Transverse colon (tissue), 4 donors: ENCODE measurements at regions not wholly inside any gene's neighbourhood (a gene's known extent, or its start where the extent isn't known, plus 50 kb on each side); places are given as distances from the start of the nearest gene placed in this dataset.

Experiments
- CTCF ChIP-seq, 5 experiments: fragments of 200-600 bp in 3 of 5; fragments of 450-650 bp in 2 of 5; sonication (generic) in 3 of 5; IDR thresholded peaks; 1 replicate in 2 of 5; 2 replicates in 3 of 5; pipeline ENCODE4 v1.5.1; 2016 to 2017; ENCODE audit warnings: antibody characterized with exemption in 5 of 5, inconsistent platforms in 3 of 5, mild to moderate bottlenecking in 2 of 5, moderate library complexity in 1 of 5
- EP300 ChIP-seq: sonication (generic); formaldehyde crosslinking; IDR thresholded peaks from one replicate; pipeline ENCODE4 v1.6.1; 2017; ENCODE audit warnings: antibody characterized with exemption, low read depth
- POLR2A ChIP-seq: fragments of 450-650 bp; IDR thresholded peaks from one replicate; pipeline ENCODE4 v1.6.1; 2016; ENCODE audit warnings: antibody characterized with exemption, mild to moderate bottlenecking, moderate library complexity
- POLR2AphosphoS5 ChIP-seq, 3 donors: sonication (generic); formaldehyde crosslinking; IDR thresholded peaks; one replicate each; pipeline ENCODE4 v1.6.1; 2016; ENCODE audit warnings: antibody characterized with exemption in 3 of 3

- TF ChIP-seq CTCF (IDR thresholded peaks at IDR 0.05) (no peak), EP300 (no peak), POLR2AphosphoS5 (IDR thresholded peaks at IDR 0.05) (no peak), POLR2A (no peak)
Measured at GRCh38 chr4:181562399-181562798, 680.8 kb upstream of the TENM3 start.
